ENCODE measurements at regions not wholly inside any gene's neighbourhood (a gene's known extent, or its start where the extent isn't known, plus 50 kb on each side); places are given as distances from the start of the nearest gene placed in this dataset.

- TF ChIP-seq RFX5 (IDR thresholded peaks at IDR 0.05; ENCODE audit: low read depth, low read length) (no peak), CTCF (conservative IDR thresholded peaks at IDR 0.05; ENCODE audit: low read depth, low read length) (no peak), MXI1 (IDR thresholded peaks at IDR 0.05; ENCODE audit: borderline replicate concordance, low read depth, low read length) (no peak), POLR2A (IDR thresholded peaks at IDR 0.05; ENCODE audit: low read depth, low read length) (no peak), ELK1 (IDR thresholded peaks at IDR 0.05; ENCODE audit: borderline replicate concordance, low read depth, low read length) (no peak), MAFK (IDR thresholded peaks at IDR 0.05; ENCODE audit: low read depth, low read length) (no peak), BHLHE40 (IDR thresholded peaks at IDR 0.05; ENCODE audit: low read depth, low read length) (no peak), RCOR1 (IDR thresholded peaks at IDR 0.05; ENCODE audit: insufficient replicate concordance, low read length) (no peak), SMC3 (IDR thresholded peaks at IDR 0.05; ENCODE audit: low read depth, low read length) (no peak), NFE2L2 (IDR thresholded peaks at IDR 0.05; ENCODE audit: low read depth, low read length) (no peak), USF2 (IDR thresholded peaks at IDR 0.05; ENCODE audit: low read depth, low read length) (no peak), RAD21 (IDR thresholded peaks at IDR 0.05; ENCODE audit: low read length) (no peak), CHD1 (IDR thresholded peaks at IDR 0.05; ENCODE audit: low read depth, low read length) (no peak)
Observed at GRCh38 chr10:2978574-2979273, 88.6 kb upstream of the PFKP start.
